ENCODE measurements at regions not wholly inside any gene's neighbourhood (a gene's known extent, or its start where the extent isn't known, plus 50 kb on each side); places are given as distances from the start of the nearest gene placed in this dataset.

GRCh38 chr4:42718336-42718735, 61.4 kb upstream of the ATP8A1 start:
- no peaks in the 10 kb centered on the region for H3K9me3 Mint-ChIP-seq
- DNase-seq (no peak), ATAC-seq (no peak)

GRCh38 chr4:42716996-42717395, 60.1 kb upstream of the ATP8A1 start:
- no peak overlapping the region for H3K4me3 Mint-ChIP-seq
- no peak for ATAC-seq

More at GRCh38 chr4:42718336-42718735, 61.4 kb upstream of the ATP8A1 start:
- Mint-ChIP-seq H3K36me3 (ENCODE audit: insufficient read depth) (no peaks in the 10 kb centered on the region), H3K4me3 (no peak overlapping the region), H3K4me1 (ENCODE audit: low read depth) (no peaks in the 10 kb centered on the region), H3K27me3 (ENCODE audit: low read depth) (no peaks in the 10 kb centered on the region)

GRCh38 chr4:42715807-42716482, 59.0 kb upstream of the ATP8A1 start:
- Mint-ChIP-seq H3K27me3 (ENCODE audit: low read depth) (peaks cover 2% of the 10 kb centered on the region), H3K4me3 (no peak overlapping the region), H3K9me3 (no peaks in the 10 kb centered on the region), H3K36me3 (ENCODE audit: insufficient read depth) (no peaks in the 10 kb centered on the region), H3K4me1 (ENCODE audit: low read depth) (no peaks in the 10 kb centered on the region)
- DNase-seq (no peak), ATAC-seq (no peak)

More at GRCh38 chr4:42716996-42717395, 60.1 kb upstream of the ATP8A1 start:
- no peaks in the 10 kb centered on the region for H3K36me3 Mint-ChIP-seq (ENCODE audit: insufficient read depth)
- DNase-seq, result no peak
- H3K4me1 Mint-ChIP-seq (ENCODE audit: low read depth), result no peaks in the 10 kb centered on the region
- H3K27me3 Mint-ChIP-seq (ENCODE audit: low read depth), result no peaks in the 10 kb centered on the region
- H3K9me3 Mint-ChIP-seq, result no peaks in the 10 kb centered on the region

- H3K4me1 Mint-ChIP-seq (ENCODE audit: low read depth), result no peaks in the 10 kb centered on the region
- no peak for ATAC-seq
- no peaks in the 10 kb centered on the region for H3K9me3 Mint-ChIP-seq
- peaks cover 10% of the 10 kb centered on the region for H3K27me3 Mint-ChIP-seq (ENCODE audit: low read depth)
- H3K36me3 Mint-ChIP-seq (ENCODE audit: insufficient read depth), result no peaks in the 10 kb centered on the region
- DNase-seq, result no peak
- H3K4me3 Mint-ChIP-seq, result no peak overlapping the region
Measured at GRCh38 chr4:42713391-42713790, 56.5 kb upstream of the ATP8A1 start.

- DNase-seq (no peak), ATAC-seq (no peak)
- H3K9me3 Mint-ChIP-seq, result no peaks in the 10 kb centered on the region
- H3K27me3 Mint-ChIP-seq (ENCODE audit: low read depth), result peaks cover 12% of the 10 kb centered on the region
- no peaks in the 10 kb centered on the region for H3K36me3 Mint-ChIP-seq (ENCODE audit: insufficient read depth)
- H3K4me1 Mint-ChIP-seq (ENCODE audit: low read depth), result no peaks in the 10 kb centered on the region
- no peak overlapping the region for H3K4me3 Mint-ChIP-seq
Measured at GRCh38 chr4:42712854-42713253, 55.9 kb upstream of the ATP8A1 start.

- ATAC-seq (no peak), DNase-seq (no peak)
- Mint-ChIP-seq H3K4me3 (no peak overlapping the region), H3K36me3 (ENCODE audit: insufficient read depth) (no peaks in the 10 kb centered on the region), H3K9me3 (no peaks in the 10 kb centered on the region), H3K27me3 (ENCODE audit: low read depth) (peaks cover 12% of the 10 kb centered on the region), H3K4me1 (ENCODE audit: low read depth) (no peaks in the 10 kb centered on the region)
Measured at GRCh38 chr4:42711496-42711895, 54.6 kb upstream of the ATP8A1 start.

- Mint-ChIP-seq H3K4me3 (no peak overlapping the region), H3K36me3 (ENCODE audit: insufficient read depth) (no peaks in the 10 kb centered on the region), H3K27me3 (ENCODE audit: low read depth) (peaks cover 12% of the 10 kb centered on the region), H3K9me3 (no peaks in the 10 kb centered on the region), H3K4me1 (ENCODE audit: low read depth) (no peaks in the 10 kb centered on the region)
- ATAC-seq (no peak), DNase-seq (no peak)
Measured at GRCh38 chr4:42710761-42711160, 53.9 kb upstream of the ATP8A1 start.

GRCh38 chr4:42710329-42710728, 53.4 kb upstream of the ATP8A1 start:
- DNase-seq, result no peak
- no peak for ATAC-seq
- H3K27me3 Mint-ChIP-seq (ENCODE audit: low read depth), result peaks cover 12% of the 10 kb centered on the region
- H3K9me3 Mint-ChIP-seq, result no peaks in the 10 kb centered on the region
- no peaks in the 10 kb centered on the region for H3K4me1 Mint-ChIP-seq (ENCODE audit: low read depth)
- no peaks in the 10 kb centered on the region for H3K36me3 Mint-ChIP-seq (ENCODE audit: insufficient read depth)
- H3K4me3 Mint-ChIP-seq, result no peak overlapping the region

GRCh38 chr4:42709392-42710065, 52.6 kb upstream of the ATP8A1 start:
- no peak for ATAC-seq
- Mint-ChIP-seq H3K4me3 (no peak overlapping the region), H3K27me3 (ENCODE audit: low read depth) (peaks cover 12% of the 10 kb centered on the region), H3K9me3 (no peaks in the 10 kb centered on the region), H3K4me1 (ENCODE audit: low read depth) (no peaks in the 10 kb centered on the region), H3K36me3 (ENCODE audit: insufficient read depth) (no peaks in the 10 kb centered on the region)
- no peak for DNase-seq

GRCh38 chr4:42708625-42709024, 51.7 kb upstream of the ATP8A1 start:
- ATAC-seq (no peak), DNase-seq (no peak)
- H3K4me3 Mint-ChIP-seq, result no peak overlapping the region
- no peaks in the 10 kb centered on the region for H3K36me3 Mint-ChIP-seq (ENCODE audit: insufficient read depth)
- no peaks in the 10 kb centered on the region for H3K4me1 Mint-ChIP-seq (ENCODE audit: low read depth)
- H3K9me3 Mint-ChIP-seq, result no peaks in the 10 kb centered on the region
- peaks cover 12% of the 10 kb centered on the region for H3K27me3 Mint-ChIP-seq (ENCODE audit: low read depth)
